Endothelial cell of umbilical vein (primary cell): ENCODE measurements at regions not wholly inside any gene's neighbourhood (a gene's known extent, or its start where the extent isn't known, plus 50 kb on each side); places are given as distances from the start of the nearest gene placed in this dataset.

Source experiments
- BruUV-seq: library from RNA; stranded (reverse); fragments of 400-500 nt; replicated peaks from 2 replicates; lab custom pipeline; 2021; lab: Mats Ljungman, UMichigan
- CTCF ChIA-PET: fragments of 300-600, 350-600 bp; sonication (Branson Sonifier 250); formaldehyde crosslinking; loops from one replicate; lab custom pipeline; 2021; ENCODE audit warnings: antibody characterized with exemption, inconsistent platforms; lab: Charles Lee
- POLR2A ChIA-PET: fragments of 300-600, 350-600 bp; sonication (Branson Sonifier 250); formaldehyde crosslinking; loops from one replicate; lab custom pipeline; 2021; ENCODE audit warnings: antibody characterized with exemption, inconsistent platforms; lab: Charles Lee
- DNase-seq: peaks from one replicate; pipeline ENCODE4 v3.0.0-alpha.2; 2011; ENCODE audit warnings: low read depth, low spot score
- FAIRE-seq: peaks from 2 replicates; lab custom pipeline; 2011; peaks lifted over from hg19 to GRCh38; lab: Jason Lieb, UNC
- H2AFZ ChIP-seq: 2 replicates; pipeline ENCODE4 v1.6.0; 2012; ENCODE audit warnings: low read depth, low read length, control low read depth, inconsistent platforms
- H3K27ac ChIP-seq: 2 replicates; pipeline ENCODE4 v1.5.1; 2011; ENCODE audit warnings: low read depth, mild to moderate bottlenecking, control low read depth, low read length, moderate library complexity; ENCODE audit not compliant: insufficient read depth
- H3K27me3 ChIP-seq, 2 experiments: 2 replicates each; pipeline versions ENCODE4 v1.6.0 to v1.6.1; 2011; ENCODE audit warnings: low read length in 2 of 2, mixed read lengths in 1 of 2; ENCODE audit not compliant: control insufficient read depth in 2 of 2, insufficient read depth in 2 of 2
- H3K36me3 ChIP-seq, 2 experiments: 2 replicates in 1 of 2; 3 replicates in 1 of 2; pipeline ENCODE4 v1.5.1; 2011; ENCODE audit warnings: low read length in 2 of 2, mild to moderate bottlenecking in 1 of 2, moderate library complexity in 1 of 2; ENCODE audit not compliant: control insufficient read depth in 2 of 2, insufficient read depth in 2 of 2; ENCODE audit errors: extremely low read depth in 1 of 2
- H3K4me1 ChIP-seq: 3 replicates; pipeline ENCODE4 v1.5.1; 2011; ENCODE audit warnings: mild to moderate bottlenecking, low read length; ENCODE audit not compliant: control insufficient read depth, insufficient read depth; ENCODE audit errors: extremely low read depth
- H3K4me2 ChIP-seq: 2 replicates; pipeline ENCODE4 v1.6.1; 2011; ENCODE audit warnings: low read length, control low read depth, mixed read lengths; ENCODE audit not compliant: insufficient read depth
- H3K4me3 ChIP-seq, 3 experiments: fragments of 200-600 bp in 1 of 3; sonication (generic), shearing (Covaris generic) in 1 of 3; replicated peaks in 1 of 3; 2 replicates each; pipeline ENCODE4 v1.5.1; 2011 to 2016; ENCODE audit warnings: control low read depth in 3 of 3, low read length in 3 of 3, mild to moderate bottlenecking in 2 of 3, inconsistent platforms in 1 of 3, low read depth in 1 of 3, moderate library complexity in 1 of 3; ENCODE audit not compliant: insufficient read depth in 1 of 3
- H3K79me2 ChIP-seq: 2 replicates; pipeline ENCODE4 v1.6.0; 2012; ENCODE audit warnings: low read length, inconsistent platforms; ENCODE audit not compliant: control insufficient read depth, insufficient read depth
- H3K9ac ChIP-seq: replicated peaks from 2 replicates; pipeline ENCODE3; 2011; ENCODE audit warnings: low read length, control low read depth; ENCODE audit not compliant: insufficient read depth; ENCODE audit errors: extremely low read depth
- H3K9me1 ChIP-seq: replicated peaks from 3 replicates; pipeline ENCODE4 v1.6.0; 2011; ENCODE audit warnings: mild to moderate bottlenecking, low read length; ENCODE audit not compliant: control insufficient read depth, insufficient read depth; ENCODE audit errors: extremely low read depth
- H3K9me3 ChIP-seq: replicated peaks from 2 replicates; pipeline ENCODE4 v1.5.1; 2012; ENCODE audit warnings: low read length, inconsistent platforms; ENCODE audit not compliant: control insufficient read depth, insufficient read depth
- H4K20me1 ChIP-seq: replicated peaks from 2 replicates; pipeline ENCODE3; 2011; ENCODE audit warnings: mild to moderate bottlenecking, low read length; ENCODE audit not compliant: control insufficient read depth, insufficient read depth; ENCODE audit errors: extremely low read depth
- CTCF ChIP-seq, 2 donors: IDR thresholded peaks; 1 replicate in 1 of 2; 2 replicates in 1 of 2; pipeline ENCODE4 v1.5.1; 2011; ENCODE audit warnings: low read length in 2 of 2, mild to moderate bottlenecking in 2 of 2, moderate library complexity in 2 of 2, control low read depth in 1 of 2, inconsistent platforms in 1 of 2, low read depth in 1 of 2; ENCODE audit not compliant: insufficient read depth in 1 of 2; ENCODE audit errors: extremely low read depth in 1 of 2
- EZH2 ChIP-seq: IDR thresholded peaks from 2 replicates; pipeline ENCODE4 v1.6.1; 2012; ENCODE audit warnings: borderline replicate concordance, low read depth, mild to moderate bottlenecking, moderate library complexity, low read length, inconsistent platforms; ENCODE audit not compliant: severe bottlenecking
- FOS ChIP-seq: IDR thresholded peaks from 2 replicates; pipeline ENCODE4 v1.6.1; 2011; ENCODE audit warnings: mild to moderate bottlenecking, low read length, moderate library complexity, borderline replicate concordance; ENCODE audit not compliant: insufficient read depth
- GATA2 ChIP-seq: IDR thresholded peaks from 2 replicates; pipeline ENCODE4 v1.7.0; 2011; ENCODE audit warnings: low read depth, mild to moderate bottlenecking, moderate library complexity, mixed read lengths, low read length; ENCODE audit not compliant: insufficient read length, insufficient read depth
- JUN ChIP-seq: IDR thresholded peaks from 2 replicates; pipeline ENCODE4 v1.6.1; 2011; ENCODE audit warnings: borderline replicate concordance, low read depth; ENCODE audit not compliant: insufficient read length, insufficient read depth
- MYC ChIP-seq: IDR thresholded peaks from one replicate; pipeline ENCODE4 v1.6.1; 2011; ENCODE audit warnings: mild to moderate bottlenecking, low read depth, low read length
- POLR2A ChIP-seq: IDR thresholded peaks from 2 replicates; pipeline ENCODE4 v1.6.1; 2012; ENCODE audit warnings: low read depth, mild to moderate bottlenecking, control low read depth, low read length
- POLR2AphosphoS5 ChIP-seq: IDR thresholded peaks from 2 replicates; pipeline ENCODE4 v1.6.1; 2012; ENCODE audit warnings: low read depth, mild to moderate bottlenecking, control low read depth, low read length, moderate library complexity; ENCODE audit not compliant: insufficient read depth
- dilution Hi-C: fragments of 300-500 bp; cut with MboI; formaldehyde crosslinking; loops from one replicate; pipeline ENCODE4 v1.15.0; 2019; ENCODE audit warnings: low sequenced_read_pairs; ENCODE audit not compliant: extremely low pct_ligation_motif_present
- intact Hi-C: fragments of 100-400 bp; cut with micrococcal nuclease; formaldehyde crosslinking; loops from one replicate; pipeline ENCODE4 v1.10.0; 2022
- TF ChIP-seq, protein P1 (sequence below): IDR thresholded peaks from 2 replicates; pipeline ENCODE4 v1.6.1; 2011; ENCODE audit not compliant: insufficient read depth, insufficient read length

DNA sequence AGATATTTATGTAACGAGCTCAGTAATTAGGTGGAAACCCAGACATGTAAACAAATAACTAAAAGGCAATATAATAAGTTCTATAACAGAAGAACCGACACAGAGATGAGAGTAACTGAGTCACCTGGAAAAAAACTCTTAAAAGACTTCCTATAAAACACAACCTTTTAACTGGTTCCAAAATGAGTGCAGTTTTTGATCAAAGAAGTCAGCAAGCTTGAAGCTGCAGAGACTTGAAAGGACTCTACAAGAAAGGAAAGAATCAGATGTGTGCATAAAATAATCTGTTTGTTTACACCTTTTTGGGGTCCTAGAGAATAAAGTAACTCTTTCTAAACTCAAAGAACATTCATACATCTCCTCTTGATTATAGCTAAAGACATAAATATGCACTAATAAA lies 560.4 kb upstream of the CCDC54 start:
- dilution Hi-C loops: no loop called here

More for the DNA sequence above, 560.4 kb upstream of the CCDC54 start:
- no peak overlapping the region for H3K4me2 ChIP-seq
- no peaks in the 10 kb centered on the region for H3K4me1 ChIP-seq
- no peak overlapping the region for H3K27ac ChIP-seq
- FAIRE-seq (no peak), DNase-seq (no peak)
- H3K9ac ChIP-seq: no peak overlapping the region
- H3K27me3 ChIP-seq: no peaks in the 10 kb centered on the region
- POLR2A ChIA-PET: no interaction called here
- no TSS peak for BruUV-seq
- no peaks in the 10 kb centered on the region for H3K9me1 ChIP-seq
- H3K36me3 ChIP-seq: no peaks in the 10 kb centered on the region
- no peaks in the 10 kb centered on the region for H3K79me2 ChIP-seq
- H3K4me3 ChIP-seq: no peak overlapping the region
- H4K20me1 ChIP-seq: no peaks in the 10 kb centered on the region
- intact Hi-C loops: no loop called here
- H2AFZ ChIP-seq: no peak overlapping the region
- H3K9me3 ChIP-seq: no peaks in the 10 kb centered on the region
- TF ChIP-seq POLR2A (no peak), CTCF (IDR thresholded peaks at IDR 0.05; ENCODE audit: extremely low read depth in 1 of 2, insufficient read depth in 1 of 2, low read depth in 1 of 2, low read length in 2 of 2) (no peak), FOS (no peak), GATA2 (no peak), EZH2 (no peak), POLR2AphosphoS5 (no peak), JUN (no peak), MYC (no peak)
- TF ChIP-seq, protein P1, sequence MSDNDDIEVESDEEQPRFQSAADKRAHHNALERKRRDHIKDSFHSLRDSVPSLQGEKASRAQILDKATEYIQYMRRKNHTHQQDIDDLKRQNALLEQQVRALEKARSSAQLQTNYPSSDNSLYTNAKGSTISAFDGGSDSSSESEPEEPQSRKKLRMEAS: no peak
- CTCF ChIA-PET: interaction anchor here (1.1 to 1.4 kb wide), 3 partner anchors 13 to 114 kb away, joined by 3 to 5 read pairs (median 3); no protein-coding TSS in a partner anchor
